Uterus (tissue), 3 donors: ENCODE measurements at regions not wholly inside any gene's neighbourhood (a gene's known extent, or its start where the extent isn't known, plus 50 kb on each side); places are given as distances from the start of the nearest gene placed in this dataset.

Experiments used
- DNase-seq, 2 donors: peaks; one replicate each; pipeline ENCODE4 v3.0.0-alpha.2; 2019 to 2020
- H3K27ac ChIP-seq, 2 donors: fragments of 200-600 bp; sonication (generic); 1 replicate in 1 of 2; 2 replicates in 1 of 2; pipeline ENCODE4 v1.5.1; 2016 to 2018
- H3K27me3 ChIP-seq, 2 donors: fragments of 200-600 bp; sonication (generic); one replicate each; pipeline ENCODE4 v1.5.1; 2018 to 2019; ENCODE audit warnings: control low read depth in 1 of 2
- H3K36me3 ChIP-seq, 2 donors: fragments of 200-600 bp; sonication (generic); one replicate each; pipeline ENCODE4 v1.5.1; 2019; ENCODE audit warnings: control low read depth in 1 of 2
- H3K4me1 ChIP-seq, 2 donors: fragments of 200-600 bp; sonication (generic); one replicate each; pipeline ENCODE4 v1.5.1; 2018 to 2019; ENCODE audit warnings: control low read depth in 1 of 2
- H3K4me3 ChIP-seq, 2 donors: fragments of 200-600 bp; sonication (generic); 1 replicate in 1 of 2; 2 replicates in 1 of 2; pipeline ENCODE4 v1.5.1; 2018 to 2019; ENCODE audit warnings: mild to moderate bottlenecking in 1 of 2
- H3K9me3 ChIP-seq, 2 donors: fragments of 200-600 bp; sonication (generic); one replicate each; pipeline ENCODE4 v1.5.1; 2019; ENCODE audit warnings: control low read depth in 1 of 2
- POLR2A ChIP-seq, 2 donors: fragments of 450-650 bp; IDR thresholded peaks; one replicate each; pipeline ENCODE4 v1.6.1; 2016; ENCODE audit warnings: antibody characterized with exemption in 2 of 2, mild to moderate bottlenecking in 1 of 2, moderate library complexity in 1 of 2
- intact Hi-C: fragments of 100-400 bp; cut with DNase I; formaldehyde crosslinking; loops from one replicate; pipeline ENCODE4 v1.15.1; 2023; ENCODE audit warnings: low total_unique reads
- TF ChIP-seq, protein P1 (sequence below), 4 experiments: fragments of 200-600 bp in 2 of 4; fragments of 450-650 bp in 2 of 4; sonication (generic) in 2 of 4; IDR thresholded peaks; one replicate each; pipeline ENCODE4 v1.5.1; 2016 to 2019; ENCODE audit warnings: antibody characterized with exemption in 4 of 4, mild to moderate bottlenecking in 2 of 4, moderate library complexity in 1 of 4
- donor health status: DM: yes; HTN: yes; CAD: no.

DNA sequence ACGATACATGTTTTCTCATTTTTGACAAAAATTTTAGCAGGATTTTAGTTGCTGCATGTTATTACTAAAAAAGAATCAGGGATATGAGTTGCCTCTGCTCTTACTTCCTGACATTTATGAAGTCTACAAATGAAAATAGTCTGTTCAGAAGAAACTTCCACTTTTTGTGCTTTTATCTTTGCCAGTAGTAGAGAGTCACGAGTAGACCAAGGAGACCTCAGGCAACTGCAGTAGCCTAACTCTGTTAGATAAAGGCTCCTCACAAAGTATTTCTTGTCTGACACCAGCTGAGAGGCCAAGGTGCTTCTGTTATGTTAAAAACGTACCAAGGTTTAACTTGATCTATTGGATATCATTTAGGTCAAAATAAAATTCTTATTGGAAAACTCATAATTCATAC is 333.9 kb downstream of the NR2F1-AS1 start:
- TF ChIP-seq, protein P1, sequence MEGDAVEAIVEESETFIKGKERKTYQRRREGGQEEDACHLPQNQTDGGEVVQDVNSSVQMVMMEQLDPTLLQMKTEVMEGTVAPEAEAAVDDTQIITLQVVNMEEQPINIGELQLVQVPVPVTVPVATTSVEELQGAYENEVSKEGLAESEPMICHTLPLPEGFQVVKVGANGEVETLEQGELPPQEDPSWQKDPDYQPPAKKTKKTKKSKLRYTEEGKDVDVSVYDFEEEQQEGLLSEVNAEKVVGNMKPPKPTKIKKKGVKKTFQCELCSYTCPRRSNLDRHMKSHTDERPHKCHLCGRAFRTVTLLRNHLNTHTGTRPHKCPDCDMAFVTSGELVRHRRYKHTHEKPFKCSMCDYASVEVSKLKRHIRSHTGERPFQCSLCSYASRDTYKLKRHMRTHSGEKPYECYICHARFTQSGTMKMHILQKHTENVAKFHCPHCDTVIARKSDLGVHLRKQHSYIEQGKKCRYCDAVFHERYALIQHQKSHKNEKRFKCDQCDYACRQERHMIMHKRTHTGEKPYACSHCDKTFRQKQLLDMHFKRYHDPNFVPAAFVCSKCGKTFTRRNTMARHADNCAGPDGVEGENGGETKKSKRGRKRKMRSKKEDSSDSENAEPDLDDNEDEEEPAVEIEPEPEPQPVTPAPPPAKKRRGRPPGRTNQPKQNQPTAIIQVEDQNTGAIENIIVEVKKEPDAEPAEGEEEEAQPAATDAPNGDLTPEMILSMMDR (IDR thresholded peaks at IDR 0.05) = no peak
- no peak overlapping the region for H3K4me3 ChIP-seq
- no peak for DNase-seq
- H3K9me3 ChIP-seq = no peaks in the 10 kb centered on the region
- peaks cover 0 to 10% of the 10 kb centered on the region in 2 donors for H3K4me1 ChIP-seq
- intact Hi-C loops = no loop called here
- H3K27me3 ChIP-seq = no peaks in the 10 kb centered on the region
- peak overlapping the region; percentile 61 to 86 for H3K27ac ChIP-seq
- H3K36me3 ChIP-seq = no peaks in the 10 kb centered on the region

DNA sequence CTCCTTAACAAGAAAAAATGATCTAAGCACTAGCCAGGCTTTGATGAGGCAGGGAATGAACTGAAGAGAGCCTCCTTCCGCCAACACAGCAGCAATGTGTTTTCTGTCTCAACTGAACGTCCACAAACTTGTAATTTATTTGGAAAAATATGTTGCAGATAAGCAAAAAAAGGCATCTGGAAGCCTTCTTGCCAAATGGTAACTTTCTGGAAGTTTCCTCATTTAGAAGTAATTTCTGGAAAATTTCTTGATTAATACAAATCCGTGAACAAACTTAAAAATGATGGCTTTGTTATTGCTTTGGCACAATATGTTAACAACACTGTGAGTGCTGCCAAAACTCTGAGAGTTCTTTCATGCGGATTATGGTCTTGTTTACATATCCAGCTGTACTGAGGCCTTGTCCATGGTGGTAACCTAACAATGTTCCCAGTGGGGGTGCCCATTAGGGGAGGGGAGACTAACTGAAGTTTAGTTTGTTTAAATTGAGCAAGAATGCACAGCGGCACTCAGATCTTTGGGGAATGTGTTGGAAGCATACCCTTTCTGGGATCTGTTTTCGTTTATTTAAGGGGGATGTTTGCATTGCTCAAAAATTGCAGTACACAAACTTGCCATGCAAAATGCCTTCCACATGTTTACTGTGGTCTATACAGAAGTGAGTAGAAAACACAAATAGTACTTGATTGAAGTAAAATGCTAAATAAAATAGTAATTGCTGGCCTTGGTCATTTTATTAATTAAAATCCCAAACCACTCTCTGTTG is 334.7 kb downstream of the NR2F1-AS1 start:
- intact Hi-C loops = no loop called here
- Histone ChIP-seq H3K27ac (peak overlapping the region; percentile 61 to 86), H3K36me3 (no peaks in the 10 kb centered on the region), H3K9me3 (no peaks in the 10 kb centered on the region), H3K4me1 (peaks cover 0 to 10% of the 10 kb centered on the region in 2 donors), H3K27me3 (no peaks in the 10 kb centered on the region), H3K4me3 (no peak overlapping the region)
- TF ChIP-seq POLR2A (IDR thresholded peaks at IDR 0.05) = no peak
- TF ChIP-seq, protein P1 (IDR thresholded peaks at IDR 0.05) = no peak
- DNase-seq = peak; percentile 35 to 47

DNA sequence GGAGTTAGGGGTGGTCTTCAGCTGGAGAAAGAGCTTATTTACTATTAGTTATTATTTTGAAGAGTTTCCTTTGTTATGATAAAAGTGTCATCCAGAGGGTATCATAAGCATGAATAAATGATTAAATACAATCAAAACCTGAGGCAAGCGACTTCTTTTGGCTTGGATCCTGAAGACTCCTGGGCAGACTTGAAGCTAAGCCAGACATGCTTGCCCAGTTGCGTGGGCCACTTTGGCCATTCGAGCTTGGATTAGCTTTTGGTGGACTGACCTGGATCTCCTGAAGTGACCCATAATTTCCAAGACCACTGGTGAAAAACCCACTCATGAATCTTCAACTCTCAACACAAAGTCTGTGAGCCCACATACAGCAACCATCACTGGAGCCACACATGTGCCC is 335.8 kb downstream of the NR2F1-AS1 start:
- Histone ChIP-seq H3K4me3 (no peak overlapping the region), H3K9me3 (no peaks in the 10 kb centered on the region), H3K27ac (peak overlapping the region; percentile 61 to 86), H3K27me3 (no peaks in the 10 kb centered on the region), H3K36me3 (no peaks in the 10 kb centered on the region), H3K4me1 (peaks cover 0 to 10% of the 10 kb centered on the region in 2 donors)
- no peak for DNase-seq
- TF ChIP-seq, protein P1 (IDR thresholded peaks at IDR 0.05) = no peak
- no peak for TF ChIP-seq POLR2A (IDR thresholded peaks at IDR 0.05)
- intact Hi-C loops = no loop called here

DNA sequence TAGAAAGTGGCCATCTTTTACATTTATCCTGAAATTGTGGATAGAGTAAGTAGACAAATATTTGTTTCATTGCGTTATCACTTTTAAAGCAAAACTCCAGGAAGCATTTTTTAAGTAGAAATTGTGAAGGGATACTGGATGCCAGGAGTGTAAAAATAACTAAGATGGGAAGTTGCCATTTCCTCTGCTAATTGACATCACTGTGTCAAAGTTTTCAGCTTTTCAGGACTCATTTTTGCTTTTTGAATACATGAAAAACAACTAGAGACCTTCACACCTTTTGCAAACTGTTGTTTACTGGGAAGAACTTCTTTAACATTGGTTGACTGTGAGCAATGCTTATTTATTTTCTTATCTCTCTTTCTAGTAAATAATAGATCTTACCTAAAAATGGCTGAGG is 337.5 kb downstream of the NR2F1-AS1 start:
- no peaks in the 10 kb centered on the region for H3K36me3 ChIP-seq
- DNase-seq = no peak
- no peaks in the 10 kb centered on the region for H3K9me3 ChIP-seq
- no peaks in the 10 kb centered on the region for H3K27me3 ChIP-seq
- TF ChIP-seq, protein P1 (IDR thresholded peaks at IDR 0.05) = no peak
- TF ChIP-seq POLR2A (IDR thresholded peaks at IDR 0.05) = no peak
- intact Hi-C loops = no loop called here
- H3K4me1 ChIP-seq = peaks cover 0 to 10% of the 10 kb centered on the region in 2 donors
- no peak overlapping the region for H3K4me3 ChIP-seq
- H3K27ac ChIP-seq = peak overlapping the region; percentile 61 to 86

DNA sequence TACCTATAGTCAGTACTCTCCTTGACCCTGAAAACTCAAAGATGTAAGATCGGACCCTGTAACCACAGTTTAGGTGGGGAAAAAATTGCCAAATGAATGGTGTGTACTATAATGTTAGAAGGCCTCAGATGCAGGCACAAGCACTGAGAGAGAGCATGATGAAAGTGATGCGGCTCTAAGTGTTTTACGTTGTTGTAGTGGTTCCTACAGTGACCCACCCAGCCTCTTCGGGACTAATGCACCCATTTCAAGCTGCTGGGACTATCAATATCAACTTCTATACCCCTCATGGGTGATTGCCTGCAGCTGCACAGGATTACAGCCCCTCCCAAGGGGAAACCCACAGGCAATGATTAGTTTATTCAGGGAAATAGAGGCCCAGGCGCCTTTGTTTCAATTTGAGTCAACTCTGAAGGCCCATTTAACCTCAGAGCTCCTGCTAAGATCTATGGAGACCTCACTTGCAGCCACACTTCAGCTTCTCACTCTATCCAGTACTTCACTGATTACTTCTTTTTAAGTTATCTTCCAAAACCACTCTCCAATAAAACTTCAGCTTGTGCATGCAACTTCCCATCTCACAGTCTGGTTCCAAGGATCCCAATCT is 340.7 kb downstream of the NR2F1-AS1 start:
- Histone ChIP-seq H3K36me3 (no peaks in the 10 kb centered on the region), H3K27me3 (no peaks in the 10 kb centered on the region), H3K4me3 (no peak overlapping the region), H3K9me3 (no peaks in the 10 kb centered on the region), H3K4me1 (peaks cover 0 to 4% of the 10 kb centered on the region in 2 donors), H3K27ac (no peak overlapping the region)
- TF ChIP-seq, protein P1 (IDR thresholded peaks at IDR 0.05) = no peak
- no peak for TF ChIP-seq POLR2A (IDR thresholded peaks at IDR 0.05)
- intact Hi-C loops = no loop called here
- no peak for DNase-seq
